GM19372 (cell line): ENCODE measurements at regions not wholly inside any gene's neighbourhood (a gene's known extent, or its start where the extent isn't known, plus 50 kb on each side); places are given as distances from the start of the nearest gene placed in this dataset.

Source experiments
- ATAC-seq: cut with Tn5 transposase; IDR thresholded peaks from one replicate; pipeline ENCODE4 v1.9.1; 2021; ENCODE audit warnings: mild to moderate bottlenecking, low read depth, moderate library complexity; ENCODE audit not compliant: unreplicated experiment

GRCh38 chr6:8664700-8665099, 229.4 kb upstream of the SLC35B3 start:
- ATAC-seq = no peak

- ATAC-seq = no peak
Measured at GRCh38 chr6:8664070-8664469, 228.7 kb upstream of the SLC35B3 start.

- ATAC-seq = no peak
Measured at GRCh38 chr6:8659404-8660189, 224.3 kb upstream of the SLC35B3 start.

DNA sequence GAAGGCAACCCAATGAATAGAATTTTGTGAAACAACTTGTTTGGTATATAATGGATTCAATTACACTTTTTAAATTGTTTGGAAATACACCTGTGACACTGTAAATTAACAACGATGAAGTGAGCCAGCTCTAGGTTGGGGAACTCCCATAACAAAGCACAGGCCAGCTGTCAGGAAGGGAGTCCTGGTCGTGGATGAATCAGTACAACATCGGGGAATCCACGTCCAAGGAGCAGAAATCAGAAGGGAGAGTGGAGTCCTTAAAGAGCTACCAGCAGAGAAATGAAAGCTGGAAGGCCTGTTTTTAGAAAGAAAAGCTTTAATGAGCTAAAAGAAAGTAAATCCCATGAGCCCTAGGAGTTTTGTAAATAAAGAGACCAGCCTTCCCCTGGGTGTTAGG, 223.1 kb upstream of the SLC35B3 start:
- no peak for ATAC-seq

- no peak for ATAC-seq
Measured at GRCh38 chr6:8657522-8657921, 222.2 kb upstream of the SLC35B3 start.

DNA sequence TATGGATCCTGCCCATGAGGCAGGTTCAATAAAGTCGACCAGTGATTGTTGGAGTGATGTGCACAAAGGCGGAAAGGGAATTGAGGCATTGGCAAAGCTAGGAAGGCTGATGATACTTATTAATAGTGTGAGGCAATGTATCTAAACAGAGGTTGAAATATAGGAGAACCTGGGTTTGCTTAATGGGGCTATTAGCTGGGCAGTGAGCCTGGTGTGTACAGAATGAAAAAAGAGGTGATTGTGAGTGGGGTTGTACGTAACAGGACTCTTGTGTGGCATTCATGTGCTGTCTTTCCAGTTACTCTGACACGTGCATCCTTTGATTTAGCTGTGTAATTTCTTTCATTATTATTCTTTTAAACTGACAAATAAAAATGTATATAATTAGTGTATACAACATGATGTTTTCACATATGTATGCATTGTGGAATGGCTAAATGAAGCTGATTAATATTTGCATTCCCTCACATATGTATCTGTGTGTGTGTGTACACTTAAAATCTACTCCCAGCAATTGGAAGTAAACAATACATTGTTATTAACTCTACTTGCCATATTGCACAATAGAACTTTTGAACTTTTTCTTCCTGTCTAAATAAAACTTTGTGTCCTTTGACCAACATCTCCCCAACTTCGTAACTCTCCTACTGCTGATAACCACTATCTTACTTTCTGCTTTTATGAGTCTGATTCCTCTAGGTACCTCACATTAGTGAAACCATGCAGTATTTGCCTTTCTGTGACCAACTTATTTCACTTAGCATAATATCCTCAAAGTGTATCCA, 220.5 kb upstream of the SLC35B3 start:
- no peak for ATAC-seq

DNA sequence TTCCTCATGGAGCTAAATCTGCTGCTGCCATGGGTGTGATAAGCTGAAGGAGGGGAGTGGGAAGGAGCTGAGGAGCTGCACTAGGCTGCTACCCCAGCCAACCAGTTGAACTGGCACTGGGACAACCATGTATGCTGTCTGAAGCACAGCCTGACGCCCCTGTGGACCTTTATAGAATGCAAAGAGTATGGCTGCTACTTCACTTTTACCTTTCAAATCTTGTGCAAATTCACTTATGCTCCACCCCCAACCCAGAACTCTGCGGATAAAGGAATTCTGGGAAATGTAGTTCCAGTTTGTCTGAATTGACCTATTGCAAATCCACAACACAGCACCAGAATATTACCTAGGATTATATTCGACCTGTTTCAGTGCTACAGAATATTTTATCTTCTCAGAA, 217.4 kb upstream of the SLC35B3 start:
- ATAC-seq = no peak

- ATAC-seq = no peak
Measured at GRCh38 chr6:8651998-8652397, 216.7 kb upstream of the SLC35B3 start.

- no peak for ATAC-seq
Measured at GRCh38 chr6:8645212-8645611, 209.9 kb upstream of the SLC35B3 start.

GRCh38 chr6:8644306-8644705, 209.0 kb upstream of the SLC35B3 start:
- no peak for ATAC-seq

- ATAC-seq = no peak
Measured at GRCh38 chr6:8642854-8643253, 207.5 kb upstream of the SLC35B3 start.

DNA sequence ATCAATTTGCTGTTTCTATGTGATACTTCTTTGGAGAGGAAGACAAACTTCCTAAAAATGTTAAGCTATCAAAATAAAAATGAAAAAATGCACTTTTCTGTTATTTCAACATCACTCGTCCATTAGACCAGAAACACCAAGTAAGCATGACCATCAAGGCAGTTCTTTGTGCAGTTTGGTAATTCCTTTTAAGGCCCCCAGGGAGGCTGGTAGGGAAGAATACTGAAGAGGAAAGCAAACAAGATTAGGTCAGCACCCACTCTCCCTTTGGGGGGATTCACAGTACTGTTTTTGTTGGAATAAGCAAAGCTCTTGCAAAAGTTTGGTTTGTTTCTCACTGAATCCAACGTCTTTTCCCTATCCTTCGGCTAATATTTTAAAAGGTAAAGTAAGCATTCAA, 206.8 kb upstream of the SLC35B3 start:
- ATAC-seq = no peak

DNA sequence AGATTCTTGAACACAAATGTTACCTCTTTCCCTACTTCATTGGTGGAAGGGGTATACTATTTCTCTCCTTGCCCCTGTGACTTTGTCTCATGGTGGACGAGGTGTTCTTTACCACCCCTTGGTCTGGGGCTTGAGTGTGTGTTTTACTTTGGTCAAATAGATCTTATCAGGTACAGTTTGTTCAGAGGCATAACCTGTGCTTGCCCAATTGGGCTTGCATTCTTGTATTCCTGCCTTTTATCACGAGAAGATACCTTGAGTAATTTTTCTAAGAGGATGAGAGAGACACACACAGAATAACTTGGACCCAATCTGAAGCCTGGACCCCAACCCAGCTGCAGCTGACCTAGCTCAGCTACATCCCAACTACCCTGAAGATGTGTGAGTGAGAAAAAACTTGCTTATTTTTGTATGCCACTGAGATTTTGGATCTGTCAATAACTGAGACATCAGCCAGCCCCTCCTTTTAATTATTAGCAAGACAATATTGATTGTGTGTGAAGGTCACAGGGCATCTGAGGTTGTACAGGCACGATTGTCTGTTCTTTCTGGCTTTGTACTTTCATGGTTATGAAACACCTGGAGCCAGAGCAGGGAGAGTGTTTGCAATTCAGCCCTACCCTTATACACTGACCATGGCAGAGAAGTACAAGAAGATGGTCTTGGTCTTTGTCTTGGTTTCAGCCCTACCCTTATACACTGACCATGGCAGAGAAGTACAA, 204.7 kb upstream of the SLC35B3 start:
- ATAC-seq = no peak

DNA sequence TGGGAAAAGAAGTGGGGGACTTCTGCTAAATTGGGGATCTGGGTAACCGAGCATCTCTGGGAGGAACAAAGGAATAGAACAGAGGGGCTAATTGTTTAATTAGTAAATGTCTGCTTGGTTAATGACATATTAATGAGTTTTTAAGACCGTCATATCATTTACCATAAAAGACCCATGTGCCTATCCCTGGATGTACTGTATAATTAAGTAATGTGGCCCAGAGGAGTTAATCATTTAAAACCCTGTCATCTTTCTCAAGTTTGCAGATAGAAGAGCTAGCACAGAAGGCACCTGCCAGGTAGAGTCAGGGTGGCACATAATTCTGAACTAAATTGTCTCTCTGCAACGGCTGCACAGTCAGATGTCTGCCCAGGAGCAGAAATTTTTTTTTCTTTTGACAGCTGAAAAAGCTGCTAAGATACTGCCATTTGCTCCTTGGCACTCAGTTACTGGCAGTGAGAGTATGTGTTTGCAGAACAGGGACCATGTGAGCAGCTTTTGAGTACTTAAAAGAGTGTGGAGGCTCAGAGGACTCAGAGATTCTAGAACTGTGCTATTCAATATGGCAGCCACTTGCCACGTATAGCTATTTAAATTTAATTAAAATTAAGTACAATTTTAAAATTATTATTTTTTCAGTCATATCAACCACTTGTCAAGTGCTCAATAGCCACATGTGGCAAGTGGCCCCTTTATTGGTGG, 202.7 kb upstream of the SLC35B3 start:
- ATAC-seq = no peak

DNA sequence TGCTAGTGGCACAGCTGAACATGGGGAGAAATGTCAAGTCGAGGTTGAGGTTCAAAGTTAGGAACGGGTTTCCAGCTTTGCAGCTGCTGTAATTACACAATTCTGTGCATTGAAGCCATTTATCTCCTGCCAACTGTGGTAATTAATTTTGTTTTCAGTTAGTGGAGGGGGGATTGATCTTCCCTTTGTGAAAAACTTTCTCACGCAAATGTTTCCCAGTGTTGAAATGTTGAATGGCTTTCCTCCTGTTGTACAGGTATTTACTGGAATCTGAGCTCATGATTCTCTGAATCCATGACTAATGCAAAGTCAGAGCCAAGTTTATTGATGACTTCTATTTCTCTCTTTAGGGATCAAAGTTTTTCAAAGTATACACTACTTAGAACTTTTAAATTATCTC, 198.4 kb upstream of the SLC35B3 start:
- no peak for ATAC-seq

GRCh38 chr6:8628736-8629135, 193.4 kb upstream of the SLC35B3 start:
- no peak for ATAC-seq

DNA sequence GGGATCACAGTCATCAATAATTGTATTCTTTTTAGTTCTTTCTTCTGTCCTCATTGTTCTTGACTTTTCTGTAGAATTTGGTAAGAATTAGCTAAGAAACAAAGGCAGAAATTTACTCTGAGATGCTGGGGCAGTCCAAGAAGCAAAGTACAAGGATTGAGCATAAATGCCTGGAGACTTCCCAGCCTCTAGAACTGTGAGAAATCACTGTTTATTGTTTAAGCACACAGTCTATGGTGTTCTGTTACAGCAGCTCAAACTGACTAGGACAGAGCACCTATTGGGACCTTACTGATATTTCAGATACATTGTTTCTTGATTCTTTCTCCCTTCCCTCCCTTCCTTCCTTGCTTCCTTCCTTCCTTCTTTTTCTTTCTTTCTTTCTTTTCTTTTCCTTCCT, 192.7 kb upstream of the SLC35B3 start:
- ATAC-seq = no peak

GRCh38 chr6:8627085-8627861, 191.9 kb upstream of the SLC35B3 start:
- ATAC-seq = no peak

DNA sequence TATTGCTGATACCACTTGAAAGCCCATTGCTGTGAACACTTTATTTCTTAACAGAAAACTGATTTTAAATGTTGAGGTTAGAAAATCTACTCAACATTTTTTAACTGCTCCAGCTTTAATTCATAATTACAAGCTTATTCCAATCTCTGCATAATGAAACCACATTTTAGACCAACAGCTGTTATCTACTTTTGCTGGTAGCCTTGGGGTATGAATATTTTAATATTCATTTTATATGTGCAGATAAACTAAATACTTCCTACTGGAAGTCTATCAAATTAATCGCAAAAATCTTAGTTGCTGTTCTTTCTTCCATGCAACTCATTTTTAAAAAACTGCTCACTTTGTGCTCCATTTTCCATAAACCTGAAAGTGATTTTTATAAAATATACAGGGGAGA, 189.3 kb upstream of the SLC35B3 start:
- ATAC-seq = no peak

DNA sequence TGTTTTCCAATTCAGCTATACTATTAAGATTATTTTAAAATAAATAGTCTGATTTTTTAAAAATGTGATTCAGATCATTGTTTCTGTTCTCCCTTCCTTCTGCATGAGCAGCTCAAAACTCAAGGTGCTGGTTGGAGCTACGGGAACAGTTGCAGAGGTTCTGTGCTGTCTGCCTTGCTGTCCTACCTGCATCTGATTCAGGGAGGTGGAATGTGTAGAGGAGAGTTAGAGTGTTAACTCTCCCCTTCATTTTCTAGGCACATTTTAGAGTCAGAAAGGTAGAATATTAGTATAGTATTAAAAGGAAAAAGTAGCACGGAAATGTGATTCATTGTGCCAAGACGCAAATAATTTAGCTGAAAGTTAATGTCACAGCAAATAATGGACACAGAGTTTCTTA, 188.1 kb upstream of the SLC35B3 start:
- ATAC-seq = no peak
